ENCODE measurements at regions not wholly inside any gene's neighbourhood (a gene's known extent, or its start where the extent isn't known, plus 50 kb on each side); places are given as distances from the start of the nearest gene placed in this dataset.
"Not testable (repeated sequence)": the region's sequence is repeated elsewhere in the genome, so short reads cannot be mapped to it uniquely, and the experiment has no call there.

GRCh38 chr12:58069268-58069963 lies 128.0 kb downstream of the ATP23 start:
- no peak for FAIRE-seq

- FAIRE-seq, result no peak
Measured at GRCh38 chr12:58071994-58072393, 130.6 kb downstream of the ATP23 start.

DNA sequence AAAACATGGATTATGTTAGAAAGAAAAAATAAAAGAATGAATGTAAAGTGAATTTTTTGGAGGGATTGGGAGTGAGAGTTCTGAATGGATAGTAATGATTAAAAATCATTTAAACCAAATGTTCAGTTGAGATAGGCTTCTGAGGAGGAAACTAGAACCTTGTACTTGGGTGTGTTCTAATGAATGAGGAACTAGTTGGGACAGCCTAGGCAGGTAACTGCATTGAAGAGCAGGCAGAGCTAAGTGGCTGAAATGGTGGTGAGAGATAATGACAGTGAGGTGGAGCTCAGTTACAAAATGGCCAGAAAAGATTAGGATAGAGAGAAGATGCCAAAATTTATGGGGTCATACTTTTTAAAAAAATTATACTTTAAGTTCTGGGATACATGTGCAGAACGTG lies 132.9 kb downstream of the ATP23 start:
- no peak for FAIRE-seq

DNA sequence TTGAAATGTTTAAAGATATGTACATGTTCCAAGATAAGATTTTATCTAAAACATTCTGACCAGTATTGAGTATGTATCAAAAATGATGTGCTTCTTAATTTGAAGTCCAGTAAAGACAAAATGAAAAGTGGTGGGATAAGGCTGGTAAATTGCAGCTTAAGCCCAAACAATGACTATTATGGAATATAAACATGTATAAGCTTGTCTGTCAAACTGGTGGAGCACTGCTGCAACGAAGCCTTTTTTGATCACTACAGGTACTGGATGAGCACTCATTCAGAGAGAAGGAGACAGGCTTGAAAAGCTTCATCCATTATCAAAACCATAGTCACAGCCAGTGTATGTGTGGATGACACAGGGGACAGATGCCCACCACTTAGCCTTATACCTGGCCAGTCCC lies 138.4 kb downstream of the ATP23 start:
- no peak for FAIRE-seq

DNA sequence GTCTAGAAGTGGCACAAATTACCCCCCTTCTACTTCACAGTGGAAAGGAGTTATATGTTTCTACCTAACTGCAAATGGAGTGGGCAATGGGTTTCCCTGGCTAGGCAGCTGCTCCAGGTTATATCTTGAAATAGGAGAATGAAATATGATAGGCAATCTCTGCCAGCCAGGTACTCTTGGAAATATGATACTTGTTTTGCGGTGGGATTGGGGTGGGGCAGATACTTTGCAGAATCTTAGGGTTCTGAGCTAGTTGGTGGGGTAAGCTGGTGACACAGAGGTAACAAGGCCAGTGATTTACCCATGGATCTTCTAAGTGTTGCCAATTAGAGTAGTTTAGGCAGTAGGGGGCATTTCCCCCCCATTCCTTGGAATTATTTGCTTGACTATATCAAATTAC lies 140.1 kb downstream of the ATP23 start:
- no peak for FAIRE-seq

DNA sequence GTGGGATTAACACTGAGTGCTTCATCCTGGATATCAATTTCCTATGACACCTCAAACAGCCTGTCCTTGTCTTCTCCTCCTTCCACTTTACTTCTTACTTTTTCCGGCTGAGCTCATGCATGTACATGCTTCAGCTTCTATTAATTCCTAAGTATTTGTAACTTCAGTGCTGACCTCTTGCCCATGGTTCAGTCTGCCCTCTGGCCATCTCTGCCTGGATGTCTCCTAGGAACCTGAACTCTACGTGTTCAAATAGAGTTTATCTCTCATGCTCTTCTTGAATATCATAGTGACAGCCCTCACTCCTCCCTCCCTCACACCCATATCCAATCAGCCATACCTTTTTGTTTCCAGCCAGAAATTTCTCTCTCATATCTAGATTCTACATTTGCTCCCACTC lies 141.6 kb downstream of the ATP23 start:
- no peak for FAIRE-seq

DNA sequence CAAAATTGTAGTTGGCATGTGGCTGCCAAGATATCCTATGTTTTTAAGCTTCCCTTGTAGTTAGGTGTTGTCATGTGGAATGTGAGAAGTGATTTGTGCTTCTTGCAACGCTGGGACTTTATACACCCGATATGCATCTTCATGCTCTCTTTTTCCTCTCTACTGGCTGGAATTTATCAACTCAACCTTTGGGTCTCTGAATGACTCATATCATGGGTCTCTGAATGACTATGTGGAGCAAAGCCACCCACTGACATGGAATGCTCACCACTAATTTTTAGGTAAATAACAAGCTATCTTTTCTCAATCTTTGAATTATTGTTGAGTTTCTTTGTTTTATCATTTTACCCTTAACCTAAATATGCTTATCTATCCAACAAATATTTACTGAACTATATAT lies 144.6 kb downstream of the ATP23 start:
- no peak for FAIRE-seq

DNA sequence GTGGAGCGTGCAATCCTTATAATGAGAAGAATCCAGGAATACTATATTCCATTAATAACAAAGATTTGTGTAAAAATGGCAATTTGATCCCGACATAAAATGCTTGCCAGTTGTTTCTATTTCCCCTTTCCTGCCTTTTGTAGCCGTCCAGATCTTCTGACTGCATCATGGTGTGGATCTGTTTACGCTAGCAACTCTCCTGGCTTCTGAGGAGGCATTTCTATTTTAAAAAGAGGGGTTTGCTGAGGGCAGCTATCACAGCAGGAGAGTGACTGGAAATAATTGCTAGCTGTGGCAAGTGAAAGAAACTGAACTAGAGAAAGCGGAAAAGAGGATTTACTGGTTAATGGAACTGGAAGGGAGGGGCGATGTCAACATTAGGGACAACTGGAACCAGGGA lies 145.6 kb downstream of the ATP23 start:
- no peak for FAIRE-seq

GRCh38 chr12:58087423-58088127 lies 146.2 kb downstream of the ATP23 start:
- FAIRE-seq, result no peak

DNA sequence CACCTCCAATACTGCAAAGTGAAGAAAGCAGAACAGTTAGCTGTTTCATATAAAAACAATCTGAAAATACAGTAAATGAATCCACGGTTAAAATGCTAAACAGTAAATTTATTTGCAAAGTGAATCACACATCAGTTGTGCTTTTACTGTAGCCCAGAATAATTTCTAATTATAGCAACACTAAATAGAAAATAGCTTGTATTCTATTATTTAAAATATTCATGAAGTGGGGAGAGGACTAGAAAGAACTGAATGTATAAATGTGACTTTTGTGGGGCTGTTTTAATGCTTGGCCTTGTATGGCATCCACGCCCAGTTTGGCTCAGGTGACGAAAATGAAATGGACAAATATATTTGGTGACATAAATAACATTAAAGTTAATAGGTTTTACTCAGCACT lies 148.2 kb downstream of the ATP23 start:
- FAIRE-seq, result no peak

DNA sequence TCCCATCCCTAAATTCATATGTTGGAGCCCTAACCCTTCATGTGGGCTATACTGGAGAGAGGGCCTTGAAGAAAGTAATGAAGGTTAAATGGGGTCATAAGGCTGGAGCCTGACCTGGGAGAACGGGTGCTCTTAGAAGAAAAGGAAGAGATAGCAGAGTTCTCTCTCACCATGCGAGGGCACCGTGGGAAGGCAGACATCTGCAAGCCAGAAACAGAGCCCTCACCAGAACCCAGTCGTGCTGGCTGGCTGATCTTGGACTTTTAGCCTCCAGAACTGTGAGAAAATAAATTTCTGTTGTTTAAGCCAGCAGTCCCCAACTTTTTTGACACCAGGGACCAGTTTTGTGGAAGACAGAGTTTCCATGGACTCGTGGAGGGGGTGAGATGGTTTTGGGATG lies 149.3 kb downstream of the ATP23 start:
- FAIRE-seq, result no peak

DNA sequence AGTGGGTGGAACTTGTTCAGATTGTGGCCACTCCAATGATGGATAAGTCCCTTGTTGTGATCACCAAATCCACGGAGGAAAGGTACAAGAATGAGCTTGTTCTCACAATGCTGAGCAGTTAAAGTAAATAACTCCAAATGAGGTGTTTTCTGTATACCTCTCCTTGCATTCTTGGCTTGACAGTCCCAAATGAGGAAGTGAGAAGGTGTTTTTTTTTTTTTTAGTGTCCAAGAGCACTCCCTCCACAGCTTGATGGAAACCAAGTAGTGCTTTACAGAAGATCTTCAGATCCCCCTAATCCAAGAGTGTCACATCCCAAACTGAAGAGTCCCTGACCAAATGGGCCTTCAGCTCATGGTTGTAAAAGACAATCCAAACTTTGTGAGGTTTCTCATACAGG lies 153.6 kb downstream of the ATP23 start:
- FAIRE-seq, result no peak

GRCh38 chr12:58097741-58098140 lies 156.4 kb downstream of the ATP23 start:
- no peak for FAIRE-seq

GRCh38 chr12:58099476-58099875 lies 158.1 kb downstream of the ATP23 start:
- FAIRE-seq, result no peak

DNA sequence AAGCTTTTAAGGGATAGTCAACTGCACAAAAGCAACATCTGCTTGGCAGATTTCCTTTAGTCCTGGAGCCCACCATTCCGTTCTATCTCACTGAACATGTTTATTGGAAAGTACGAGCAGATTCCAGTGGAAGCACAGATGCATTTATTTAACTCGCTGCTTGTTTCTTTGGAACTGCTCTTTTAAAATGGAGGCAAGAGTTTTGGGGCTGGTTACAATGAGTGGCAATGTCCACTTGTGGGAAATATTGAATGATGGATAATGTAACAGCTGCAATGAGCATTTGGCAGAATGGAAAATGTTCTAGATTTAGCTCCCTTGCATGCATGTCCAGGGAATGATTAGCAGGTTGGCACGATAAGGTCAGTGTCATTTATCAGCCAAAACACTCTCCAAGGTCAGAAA lies 163.0 kb downstream of the ATP23 start:
- no peak for FAIRE-seq

DNA sequence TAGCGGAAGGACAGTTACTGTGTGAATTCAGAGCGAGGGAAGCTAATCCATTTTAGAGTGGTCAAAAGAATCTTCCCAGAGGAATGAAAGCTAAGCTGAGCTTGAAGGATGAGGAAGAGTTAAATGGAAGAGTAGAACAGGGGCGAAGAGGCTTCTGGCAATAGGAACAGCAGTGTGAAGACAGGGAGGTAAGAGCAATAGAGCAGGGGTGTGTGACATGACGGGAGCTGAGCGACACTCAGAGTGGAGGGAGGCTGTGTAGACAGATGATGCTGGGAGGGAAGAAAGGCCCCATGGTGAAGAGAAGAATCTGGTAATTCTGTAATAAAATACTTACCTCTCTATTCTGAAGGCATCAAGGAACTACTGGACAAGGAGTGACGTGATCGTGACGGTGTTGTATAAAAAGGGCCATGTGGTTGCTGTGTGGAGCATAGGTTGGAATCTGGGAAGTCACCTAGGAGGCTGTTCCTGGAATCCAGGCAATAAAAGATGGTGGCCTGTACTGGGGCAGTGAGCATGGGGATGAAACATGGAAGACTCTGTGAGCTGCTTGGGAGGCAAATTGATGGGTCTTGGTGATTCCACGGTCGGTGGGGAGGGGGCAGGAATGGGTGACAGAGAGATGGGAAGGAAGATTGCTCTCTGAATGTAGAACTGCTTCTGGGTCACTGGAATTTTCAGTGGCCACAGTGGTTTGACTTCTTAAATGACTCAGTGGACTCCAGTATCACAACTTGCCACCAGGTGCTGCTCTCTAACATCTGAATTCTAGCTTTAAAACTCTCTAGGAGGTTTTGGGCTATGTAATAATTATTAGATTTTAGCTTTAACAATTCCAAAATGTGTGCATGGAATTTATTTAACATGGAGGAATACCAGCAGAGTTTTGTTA lies 164.1 kb downstream of the ATP23 start:
- no peak for FAIRE-seq

DNA sequence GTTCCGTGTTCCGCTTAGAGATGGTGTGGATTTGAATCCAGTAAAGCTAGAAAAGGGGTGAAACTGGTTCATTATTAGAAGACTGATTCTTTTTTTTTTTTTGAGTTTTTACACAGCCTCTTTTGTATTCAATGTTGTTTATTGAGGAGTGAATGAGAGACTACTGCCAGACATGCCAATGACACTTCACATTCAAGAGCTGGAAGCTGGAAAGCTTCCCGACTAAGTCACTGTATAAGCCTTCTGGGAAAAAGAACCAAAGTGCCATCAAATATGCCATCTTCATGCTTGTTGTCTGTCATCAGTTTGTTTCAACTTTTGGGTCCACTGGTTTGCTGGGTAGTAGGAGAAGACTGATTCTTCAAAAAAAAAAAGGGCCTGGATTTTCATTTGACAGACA lies 164.8 kb downstream of the ATP23 start:
- no peak for FAIRE-seq

- no peak for FAIRE-seq
Measured at GRCh38 chr12:58117201-58117600, 175.8 kb downstream of the ATP23 start.

GRCh38 chr12:58117667-58118066 lies 176.3 kb downstream of the ATP23 start:
- FAIRE-seq, result no peak

- FAIRE-seq, result not testable (repeated sequence)
Measured at GRCh38 chr12:58125761-58126160, 184.4 kb downstream of the ATP23 start.

- no peak for FAIRE-seq
Measured at GRCh38 chr12:58131986-58132755, 190.8 kb downstream of the ATP23 start.

DNA sequence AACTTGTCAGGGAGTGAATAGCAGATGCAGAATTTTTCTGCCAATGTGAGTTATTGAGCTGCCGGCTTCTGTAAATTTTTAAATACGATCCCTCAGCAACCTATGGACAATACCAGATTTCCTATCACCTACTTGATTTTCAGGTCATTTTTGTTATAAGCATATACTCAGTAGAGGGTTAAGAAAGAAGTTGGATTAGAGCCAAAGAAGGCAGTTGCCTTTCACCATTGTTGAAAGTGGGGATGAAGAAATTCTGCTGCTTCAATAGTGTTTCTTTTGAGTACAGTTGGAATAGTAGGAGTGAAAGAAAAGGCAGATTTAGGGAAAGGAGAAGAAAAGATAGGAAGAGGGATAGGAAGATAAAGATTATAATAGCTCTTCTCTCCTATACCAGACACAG lies 197.1 kb downstream of the ATP23 start:
- FAIRE-seq, result no peak

- FAIRE-seq, result no peak
Measured at GRCh38 chr12:58139894-58140293, 198.5 kb downstream of the ATP23 start.
